Fibroblast of lung (primary cell): ENCODE measurements at regions not wholly inside any gene's neighbourhood (a gene's known extent, or its start where the extent isn't known, plus 50 kb on each side); places are given as distances from the start of the nearest gene placed in this dataset.

Source experiments
- CTCF ChIP-seq, 2 donors: IDR thresholded peaks in 1 of 2; conservative IDR thresholded peaks in 1 of 2; 1 replicate in 1 of 2; 2 replicates in 1 of 2; pipeline ENCODE4 v1.5.1; 2011 to 2012; ENCODE audit warnings: low read length in 2 of 2, control low read depth in 1 of 2, inconsistent platforms in 1 of 2, low read depth in 1 of 2, mild to moderate bottlenecking in 1 of 2
- EZH2 ChIP-seq: IDR thresholded peaks from 2 replicates; pipeline ENCODE4 v1.5.1; 2012; ENCODE audit warnings: low read length, control low read depth, mild to moderate bottlenecking; ENCODE audit errors: missing control alignments

- no peak for TF ChIP-seq CTCF (conservative IDR thresholded peaks at IDR 0.05 in 1 of 2, IDR thresholded peaks at IDR 0.05 in 1 of 2; ENCODE audit: low read depth in 1 of 2, low read length in 2 of 2)
- no peak for TF ChIP-seq EZH2
Measured at GRCh38 chr22:49694462-49695260, 133.0 kb downstream of the BRD1 start.
